Left renal pelvis (tissue), 4 donors: ENCODE measurements at regions not wholly inside any gene's neighbourhood (a gene's known extent, or its start where the extent isn't known, plus 50 kb on each side); places are given as distances from the start of the nearest gene placed in this dataset.

Source experiments
- DNase-seq, 4 donors: peaks; one replicate each; pipeline ENCODE4 v3.0.0-alpha.2; 2013; ENCODE audit warnings: low read depth in 4 of 4, low spot score in 3 of 4

- DNase-seq, result no peak
Observed at GRCh38 chr5:5711112-5711511, 288.6 kb downstream of the ICE1 start.

GRCh38 chr5:5710471-5710870 lies 288.0 kb downstream of the ICE1 start:
- DNase-seq, result no peak

GRCh38 chr5:5708367-5708919 lies 286.0 kb downstream of the ICE1 start:
- DNase-seq, result no peak

GRCh38 chr5:5705010-5705409 lies 282.5 kb downstream of the ICE1 start:
- DNase-seq, result no peak

- DNase-seq, result no peak
Observed at GRCh38 chr5:5704352-5704751, 281.9 kb downstream of the ICE1 start.

GRCh38 chr5:5702934-5703333 lies 280.5 kb downstream of the ICE1 start:
- DNase-seq, result no peak

- DNase-seq, result no peak
Observed at GRCh38 chr5:5700549-5700948, 278.1 kb downstream of the ICE1 start.

- no peak for DNase-seq
Observed at GRCh38 chr5:5699062-5699461, 276.6 kb downstream of the ICE1 start.

GRCh38 chr5:5695266-5695665 lies 272.8 kb downstream of the ICE1 start:
- DNase-seq, result no peak

- no peak for DNase-seq
Observed at GRCh38 chr5:5688925-5689310, 266.4 kb downstream of the ICE1 start.

GRCh38 chr5:5688194-5688924 lies 265.9 kb downstream of the ICE1 start:
- DNase-seq, result no peak

GRCh38 chr5:5687113-5687512 lies 264.6 kb downstream of the ICE1 start:
- no peak for DNase-seq

- DNase-seq, result no peak
Observed at GRCh38 chr5:5686356-5686755, 263.9 kb downstream of the ICE1 start.

- DNase-seq, result no peak
Observed at GRCh38 chr5:5685737-5686136, 263.3 kb downstream of the ICE1 start.

GRCh38 chr5:5683174-5683573 lies 260.7 kb downstream of the ICE1 start:
- DNase-seq, result no peak

- no peak for DNase-seq
Observed at GRCh38 chr5:5678909-5679308, 256.4 kb downstream of the ICE1 start.

- no peak for DNase-seq
Observed at GRCh38 chr5:5677738-5678137, 255.3 kb downstream of the ICE1 start.

- DNase-seq, result no peak
Observed at GRCh38 chr5:5676218-5676617, 253.7 kb downstream of the ICE1 start.

- DNase-seq, result no peak
Observed at GRCh38 chr5:5675511-5675910, 253.0 kb downstream of the ICE1 start.

GRCh38 chr5:5671823-5672222 lies 249.3 kb downstream of the ICE1 start:
- DNase-seq, result no peak

GRCh38 chr5:5667136-5667554 lies 244.7 kb downstream of the ICE1 start:
- no peak for DNase-seq

GRCh38 chr5:5666369-5666768 lies 243.9 kb downstream of the ICE1 start:
- no peak for DNase-seq

- no peak for DNase-seq
Observed at GRCh38 chr5:5666076-5666365, 243.5 kb downstream of the ICE1 start.
